Activated CD4-positive, alpha-beta T cell treated with anti-CD3 and anti-CD28 coated beads, Interleukin-2, amount 10 ng/mL, durations not matched to agents 7 days and 5 days (primary cell): ENCODE measurements at regions not wholly inside any gene's neighbourhood (a gene's known extent, or its start where the extent isn't known, plus 50 kb on each side); places are given as distances from the start of the nearest gene placed in this dataset.

Experiments used
- CTCF ChIA-PET: fragments of 350-600 bp; sonication (Branson Sonifier 250); formaldehyde crosslinking; loops from one replicate; lab custom pipeline; 2021; ENCODE audit warnings: antibody characterized with exemption; lab: Charles Lee
- POLR2A ChIA-PET: fragments of 350-600 bp; sonication (Branson Sonifier 250); formaldehyde crosslinking; loops from one replicate; lab custom pipeline; 2021; ENCODE audit warnings: antibody characterized with exemption; lab: Charles Lee
- DNase-seq: peaks from one replicate; pipeline ENCODE4 v3.0.0-alpha.2; 2020
- H3K27ac Mint-ChIP-seq: one replicate; pipeline ENCODE4 v1.8.0; 2021; ENCODE audit warnings: mild to moderate bottlenecking, moderate library complexity, mixed read lengths
- H3K27me3 Mint-ChIP-seq: one replicate; pipeline ENCODE4 v1.8.0; 2021; ENCODE audit warnings: mixed read lengths
- H3K36me3 Mint-ChIP-seq: one replicate; pipeline ENCODE4 v1.8.0; 2021; ENCODE audit warnings: low read depth, mixed read lengths
- H3K4me1 Mint-ChIP-seq: one replicate; pipeline ENCODE4 v1.8.0; 2021; ENCODE audit warnings: mixed read lengths
- H3K4me3 Mint-ChIP-seq: one replicate; pipeline ENCODE4 v1.8.0; 2021; ENCODE audit warnings: mild to moderate bottlenecking, moderate library complexity, mixed read lengths
- H3K9me3 Mint-ChIP-seq: one replicate; pipeline ENCODE4 v1.8.0; 2021; ENCODE audit warnings: mixed read lengths

DNA sequence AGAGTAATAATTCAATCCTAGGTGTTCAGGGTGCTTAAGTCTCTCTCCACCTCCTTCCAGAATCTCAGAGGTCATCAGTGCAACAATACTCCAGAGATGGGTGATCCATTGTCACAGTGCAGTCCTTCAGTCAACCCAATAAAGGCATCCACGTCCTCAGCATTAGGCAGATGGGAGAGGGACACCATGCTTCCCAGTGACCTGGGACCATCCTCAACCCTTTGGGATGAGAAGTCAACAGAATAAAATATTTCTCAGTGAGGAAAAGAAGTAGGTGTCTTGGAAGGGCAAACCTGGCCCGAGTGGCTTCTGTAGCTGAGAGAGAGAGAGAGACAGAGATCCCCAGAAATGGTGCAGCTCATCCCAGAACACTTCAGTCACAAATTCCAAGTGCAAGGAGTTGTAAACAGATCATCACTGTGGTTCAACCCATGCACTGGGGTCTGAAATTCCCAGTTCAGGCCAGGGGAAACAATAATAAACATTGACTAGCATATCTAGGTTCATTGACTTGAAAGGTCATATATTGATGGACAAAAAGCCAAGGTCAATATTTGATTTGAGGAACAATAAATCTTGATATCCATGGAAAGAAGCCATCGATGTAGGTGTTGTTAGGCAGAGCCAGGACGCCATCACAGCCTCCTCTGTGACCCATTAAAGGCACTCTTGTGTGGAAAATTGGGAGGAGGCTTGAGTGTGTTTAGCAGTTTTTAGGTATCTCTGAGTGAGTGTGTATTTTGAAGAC, 256.0 kb upstream of the ZMIZ1 start:
- Mint-ChIP-seq H3K27me3 (peaks cover 8% of the 10 kb centered on the region), H3K4me3 (no peak overlapping the region), H3K36me3 (no peaks in the 10 kb centered on the region), H3K27ac (no peak overlapping the region), H3K4me1 (no peaks in the 10 kb centered on the region), H3K9me3 (no peaks in the 10 kb centered on the region)
- POLR2A ChIA-PET, result no interaction called here
- DNase-seq, result no peak
- CTCF ChIA-PET, result no interaction called here

- Mint-ChIP-seq H3K27me3 (peaks cover 8% of the 10 kb centered on the region), H3K36me3 (no peaks in the 10 kb centered on the region), H3K4me1 (no peaks in the 10 kb centered on the region), H3K9me3 (no peaks in the 10 kb centered on the region), H3K4me3 (no peak overlapping the region), H3K27ac (no peak overlapping the region)
- POLR2A ChIA-PET, result no interaction called here
- DNase-seq, result no peak
- CTCF ChIA-PET, result no interaction called here
These were observed 255.2 kb upstream of the ZMIZ1 start for GRCh38 chr10:78813526-78813925.

DNA sequence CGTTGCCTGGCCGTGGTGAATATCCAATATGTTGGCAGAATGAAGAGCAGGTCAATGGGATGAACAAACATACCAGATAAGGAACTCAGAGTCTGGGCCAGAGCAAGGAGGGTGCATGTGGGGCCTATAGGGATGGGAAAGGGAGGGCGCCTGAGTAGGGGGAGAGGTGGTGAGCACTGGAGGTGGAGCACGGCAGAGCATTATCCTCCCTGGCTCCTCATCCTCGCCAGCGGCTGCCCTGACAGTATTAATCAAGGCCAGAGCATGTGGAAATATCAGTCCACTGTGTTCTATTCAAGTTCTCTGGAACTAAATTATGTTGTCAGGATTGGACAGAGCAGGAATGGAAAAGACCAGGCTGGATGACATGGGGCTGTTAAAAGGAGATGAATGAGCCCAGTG, 254.8 kb upstream of the ZMIZ1 start:
- POLR2A ChIA-PET, result no interaction called here
- H3K4me3 Mint-ChIP-seq, result no peak overlapping the region
- no peaks in the 10 kb centered on the region for H3K36me3 Mint-ChIP-seq
- H3K9me3 Mint-ChIP-seq, result no peaks in the 10 kb centered on the region
- H3K27ac Mint-ChIP-seq, result no peak overlapping the region
- CTCF ChIA-PET, result no interaction called here
- no peak for DNase-seq
- H3K4me1 Mint-ChIP-seq, result no peaks in the 10 kb centered on the region
- peaks cover 8% of the 10 kb centered on the region for H3K27me3 Mint-ChIP-seq

DNA sequence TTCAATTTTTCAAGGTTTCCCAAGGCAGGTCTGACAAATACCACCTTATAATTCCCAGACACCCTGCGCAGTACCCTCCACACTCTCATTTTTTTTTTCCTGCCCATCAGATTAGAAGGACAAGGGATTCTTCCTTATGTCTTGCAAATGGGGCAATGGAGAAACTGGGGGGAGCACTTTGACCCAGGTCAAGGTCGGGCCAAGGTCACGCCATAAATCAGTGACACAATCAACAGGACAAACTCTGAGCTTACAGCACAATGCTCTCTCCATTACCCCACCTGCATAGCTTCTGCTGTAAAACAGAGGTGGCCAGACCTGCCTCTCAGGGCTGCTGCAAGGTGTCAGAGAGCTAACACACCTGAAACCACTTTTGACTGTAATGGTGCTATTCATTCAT, 254.4 kb upstream of the ZMIZ1 start:
- POLR2A ChIA-PET, result no interaction called here
- no peak for DNase-seq
- Mint-ChIP-seq H3K4me1 (no peaks in the 10 kb centered on the region), H3K27me3 (peaks cover 8% of the 10 kb centered on the region), H3K4me3 (no peak overlapping the region), H3K27ac (no peak overlapping the region), H3K36me3 (no peaks in the 10 kb centered on the region), H3K9me3 (no peaks in the 10 kb centered on the region)
- CTCF ChIA-PET, result no interaction called here

DNA sequence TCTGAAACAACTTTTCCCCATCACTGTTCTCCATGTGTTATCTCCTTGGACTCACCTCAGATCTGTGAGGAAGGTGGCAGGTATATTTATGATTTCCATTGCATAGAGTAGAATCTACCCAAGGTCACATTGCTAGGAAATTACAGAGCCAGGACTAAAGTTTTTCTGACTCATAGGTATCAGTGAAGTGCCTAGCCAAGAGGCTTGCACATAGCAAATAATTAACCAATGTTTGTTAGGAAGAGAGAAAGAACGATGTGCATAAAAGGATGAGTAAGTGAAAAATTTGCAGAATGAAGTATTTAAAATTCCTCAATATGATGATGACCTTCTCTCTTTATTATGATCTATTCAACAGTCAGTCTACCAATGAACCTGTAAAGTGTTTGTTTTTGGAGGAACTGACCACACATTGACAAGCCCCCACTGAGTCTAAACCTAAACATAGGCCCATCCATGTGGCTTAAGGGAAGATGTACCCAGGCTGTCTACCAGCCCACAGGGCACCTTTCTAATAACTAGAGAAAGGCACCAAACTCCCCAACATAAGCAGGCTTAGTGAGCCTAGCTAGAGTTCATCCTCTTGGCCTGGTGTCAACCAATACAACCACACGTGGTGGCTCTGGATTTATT, 252.9 kb upstream of the ZMIZ1 start:
- H3K27me3 Mint-ChIP-seq, result peaks cover 8% of the 10 kb centered on the region
- H3K4me1 Mint-ChIP-seq, result no peaks in the 10 kb centered on the region
- ChIA-PET CTCF (no interaction called here), POLR2A (no interaction called here)
- H3K27ac Mint-ChIP-seq, result no peak overlapping the region
- no peak overlapping the region for H3K4me3 Mint-ChIP-seq
- no peak for DNase-seq
- H3K9me3 Mint-ChIP-seq, result no peaks in the 10 kb centered on the region
- no peaks in the 10 kb centered on the region for H3K36me3 Mint-ChIP-seq

GRCh38 chr10:78817361-78817760, 251.4 kb upstream of the ZMIZ1 start:
- Mint-ChIP-seq H3K9me3 (no peaks in the 10 kb centered on the region), H3K4me3 (no peak overlapping the region), H3K27me3 (peaks cover 6% of the 10 kb centered on the region), H3K4me1 (no peaks in the 10 kb centered on the region), H3K27ac (no peak overlapping the region), H3K36me3 (no peaks in the 10 kb centered on the region)
- DNase-seq, result no peak
- ChIA-PET CTCF (no interaction called here), POLR2A (no interaction called here)

DNA sequence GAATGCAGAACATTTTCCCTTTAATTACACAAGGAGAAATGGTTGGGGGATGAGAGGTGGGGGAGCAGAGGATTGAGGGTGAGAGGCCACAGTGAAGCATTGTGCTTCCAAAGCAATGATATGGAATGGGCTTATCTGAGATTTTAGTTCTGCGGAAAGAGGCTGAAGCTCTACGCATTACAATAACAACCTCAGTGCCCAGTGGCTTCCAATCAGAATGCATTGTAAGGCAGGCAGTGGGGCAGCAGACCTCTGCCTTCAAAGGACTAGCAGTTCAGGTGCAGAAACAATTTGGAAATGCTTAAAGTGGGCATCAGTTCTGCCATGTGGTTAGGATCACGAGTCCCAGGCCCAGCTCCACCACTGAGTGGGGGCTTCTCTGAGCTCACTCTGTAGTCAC, 251.0 kb upstream of the ZMIZ1 start:
- Mint-ChIP-seq H3K4me1 (no peaks in the 10 kb centered on the region), H3K4me3 (no peak overlapping the region), H3K9me3 (no peaks in the 10 kb centered on the region), H3K27ac (no peak overlapping the region), H3K27me3 (peaks cover 6% of the 10 kb centered on the region), H3K36me3 (no peaks in the 10 kb centered on the region)
- CTCF ChIA-PET, result no interaction called here
- POLR2A ChIA-PET, result no interaction called here
- DNase-seq, result no peak

- Mint-ChIP-seq H3K9me3 (no peaks in the 10 kb centered on the region), H3K27ac (no peak overlapping the region), H3K4me3 (no peak overlapping the region), H3K36me3 (no peaks in the 10 kb centered on the region), H3K4me1 (no peaks in the 10 kb centered on the region), H3K27me3 (peaks cover 6% of the 10 kb centered on the region)
- CTCF ChIA-PET, result no interaction called here
- POLR2A ChIA-PET, result no interaction called here
- no peak for DNase-seq
These were observed 249.3 kb upstream of the ZMIZ1 start for GRCh38 chr10:78819361-78820006.

GRCh38 chr10:78820007-78820362, 248.8 kb upstream of the ZMIZ1 start:
- Mint-ChIP-seq H3K27ac (no peak overlapping the region), H3K27me3 (peaks cover 6% of the 10 kb centered on the region), H3K9me3 (no peaks in the 10 kb centered on the region), H3K36me3 (no peaks in the 10 kb centered on the region), H3K4me3 (no peak overlapping the region), H3K4me1 (no peaks in the 10 kb centered on the region)
- DNase-seq, result no peak
- ChIA-PET POLR2A (no interaction called here), CTCF (no interaction called here)

- H3K9me3 Mint-ChIP-seq, result no peaks in the 10 kb centered on the region
- POLR2A ChIA-PET, result no interaction called here
These were observed 247.7 kb upstream of the ZMIZ1 start for GRCh38 chr10:78821052-78821451.

DNA sequence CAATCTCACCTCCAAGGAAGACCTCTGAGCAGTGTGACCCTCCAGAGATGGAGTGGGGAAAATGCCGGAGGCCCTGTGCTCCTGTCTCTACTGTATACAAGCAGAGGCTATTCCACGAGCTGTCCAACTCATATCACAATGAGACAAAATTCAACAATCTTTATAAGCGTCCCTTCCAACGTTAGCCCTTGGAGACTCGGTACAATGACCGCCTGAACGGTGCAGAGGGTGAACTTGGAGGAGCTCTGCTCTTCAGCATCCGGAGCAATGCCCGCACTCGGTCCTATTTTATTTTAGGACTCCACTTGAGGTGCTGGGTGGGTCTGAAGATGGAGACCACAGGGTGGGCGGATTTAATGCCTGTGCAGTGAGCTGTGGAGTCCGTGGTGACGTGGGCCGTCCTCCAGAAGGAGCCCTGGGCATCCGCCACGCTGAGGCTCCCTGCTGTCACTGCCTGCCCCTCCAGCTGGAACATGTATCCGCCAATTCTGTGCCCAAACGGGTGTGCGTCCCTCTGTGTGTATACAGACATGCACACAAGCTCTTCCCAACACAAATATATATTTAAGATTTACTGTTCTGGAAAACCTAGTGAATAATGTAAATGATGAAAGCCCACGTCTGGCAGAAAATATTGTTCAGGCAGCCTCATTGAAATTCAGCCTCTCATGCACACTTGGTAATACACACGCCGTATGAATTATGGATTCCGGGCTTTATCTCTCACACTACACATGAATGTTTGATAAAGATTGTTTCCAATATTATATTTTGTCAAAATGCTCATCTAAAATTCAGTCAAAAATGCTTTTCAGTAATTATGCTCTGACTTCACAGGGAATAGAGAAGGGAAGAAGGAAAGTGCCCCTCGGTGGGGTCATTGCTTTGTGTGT, 239.9 kb upstream of the ZMIZ1 start:
- peaks cover 5% of the 10 kb centered on the region for H3K27me3 Mint-ChIP-seq
- no peaks in the 10 kb centered on the region for H3K4me1 Mint-ChIP-seq
- POLR2A ChIA-PET, result no interaction called here
- CTCF ChIA-PET, result no interaction called here
- no peak overlapping the region for H3K27ac Mint-ChIP-seq
- no peaks in the 10 kb centered on the region for H3K9me3 Mint-ChIP-seq
- H3K36me3 Mint-ChIP-seq, result no peaks in the 10 kb centered on the region
- H3K4me3 Mint-ChIP-seq, result no peak overlapping the region
- DNase-seq, result no peak

More at GRCh38 chr10:78821052-78821451, 247.7 kb upstream of the ZMIZ1 start:
- no peaks in the 10 kb centered on the region for H3K4me1 Mint-ChIP-seq
- H3K4me3 Mint-ChIP-seq, result no peak overlapping the region
- no peak overlapping the region for H3K27ac Mint-ChIP-seq
- no peaks in the 10 kb centered on the region for H3K36me3 Mint-ChIP-seq
- CTCF ChIA-PET, result interaction anchor here (1.3 kb wide), 1 partner anchor 12 kb away, joined by 3 read pairs; no protein-coding TSS in a partner anchor
- no peak for DNase-seq
- H3K27me3 Mint-ChIP-seq, result peaks cover 3% of the 10 kb centered on the region

DNA sequence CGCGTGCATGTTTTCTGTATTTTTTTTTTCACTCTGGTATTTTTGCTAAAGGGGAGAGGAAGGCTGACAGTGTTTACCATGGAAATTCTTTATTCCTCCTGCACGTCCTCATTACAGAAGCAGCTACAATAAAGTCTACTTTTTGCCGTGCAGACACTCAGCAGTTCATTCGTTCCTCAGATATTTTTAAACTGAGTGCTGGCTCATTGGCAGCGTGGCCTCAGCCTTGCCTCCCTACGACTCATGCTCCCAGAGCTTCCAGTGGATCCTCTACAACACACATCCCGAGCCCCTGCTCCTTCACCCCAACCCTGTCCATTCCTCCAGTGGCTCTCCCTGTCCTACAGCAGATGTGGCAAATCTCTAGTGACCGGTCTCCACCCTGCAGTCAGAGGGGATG, 239.2 kb upstream of the ZMIZ1 start:
- H3K27ac Mint-ChIP-seq, result no peak overlapping the region
- no peaks in the 10 kb centered on the region for H3K4me1 Mint-ChIP-seq
- no peak for DNase-seq
- CTCF ChIA-PET, result no interaction called here
- H3K4me3 Mint-ChIP-seq, result no peak overlapping the region
- peaks cover 5% of the 10 kb centered on the region for H3K27me3 Mint-ChIP-seq
- no peaks in the 10 kb centered on the region for H3K36me3 Mint-ChIP-seq
- POLR2A ChIA-PET, result no interaction called here
- no peaks in the 10 kb centered on the region for H3K9me3 Mint-ChIP-seq
